ENCODE measurements at regions not wholly inside any gene's neighbourhood (a gene's known extent, or its start where the extent isn't known, plus 50 kb on each side); places are given as distances from the start of the nearest gene placed in this dataset.

GRCh38 chr12:38159591-38160317 is 156.8 kb upstream of the ALG10B start (continued):
- no peak for TF ChIP-seq STAT6 (CRISPR knock-in tag; conservative IDR thresholded peaks at IDR 0.05; ENCODE audit: low read depth)
- no peak for TF ChIP-seq ZSCAN18 (CRISPR knock-in tag; IDR thresholded peaks at IDR 0.05)
- no peak for TF ChIP-seq EMX1 (CRISPR knock-in tag; IDR thresholded peaks at IDR 0.05)
- TF ChIP-seq CREM (CRISPR knock-in tag; IDR thresholded peaks at IDR 0.05), result no peak
- no peak for TF ChIP-seq CREB1 (CRISPR knock-in tag; IDR thresholded peaks at IDR 0.05)

- Mint-ChIP-seq H3K36me3 (peaks cover 49% of the 10 kb centered on the region), H3K4me3 (no peak overlapping the region), H3K4me1 (no peaks in the 10 kb centered on the region), H3K27me3 (ENCODE audit: low read depth) (peaks cover 19% of the 10 kb centered on the region), H3K27ac (no peak overlapping the region), H3K9me3 (peaks cover 34% of the 10 kb centered on the region)
- ChIA-PET POLR2A (no interaction called here), CTCF (no interaction called here)
- DNase-seq (ENCODE audit: low spot score) (no peak), ATAC-seq (no peak)
- TF ChIP-seq GTF2I (CRISPR knock-in tag; conservative IDR thresholded peaks at IDR 0.05) (no peak), CREM (CRISPR knock-in tag; IDR thresholded peaks at IDR 0.05) (no peak), ARID4B (CRISPR knock-in tag; IDR thresholded peaks at IDR 0.05; ENCODE audit: borderline replicate concordance) (no peak), ZNF138 (CRISPR knock-in tag; conservative IDR thresholded peaks at IDR 0.05) (no peak), TEAD1 (CRISPR knock-in tag; IDR thresholded peaks at IDR 0.05) (no peak), ZMAT4 (CRISPR knock-in tag; IDR thresholded peaks at IDR 0.05) (no peak), TP53 (CRISPR knock-in tag; IDR thresholded peaks at IDR 0.05) (no peak), ZBTB43 (CRISPR knock-in tag; IDR thresholded peaks at IDR 0.05) (no peak), GRHL2 (CRISPR knock-in tag; IDR thresholded peaks at IDR 0.05; ENCODE audit: insufficient replicate concordance, severe bottlenecking) (no peak), FOXJ3 (CRISPR knock-in tag; IDR thresholded peaks at IDR 0.05; ENCODE audit: borderline replicate concordance) (no peak), NR1H2 (CRISPR knock-in tag; IDR thresholded peaks at IDR 0.05) (no peak)
Measured at GRCh38 chr12:38160318-38161122, 156.1 kb upstream of the ALG10B start.

All from WTC11 (cell line).